Suppressor macrophage treated with lipopolysaccharide for 4 hours (primary cell): ENCODE measurements at regions not wholly inside any gene's neighbourhood (a gene's known extent, or its start where the extent isn't known, plus 50 kb on each side); places are given as distances from the start of the nearest gene placed in this dataset.

Experiments used
- DNase-seq: peaks from one replicate; pipeline ENCODE4 v3.0.0-alpha.2; 2020

DNA sequence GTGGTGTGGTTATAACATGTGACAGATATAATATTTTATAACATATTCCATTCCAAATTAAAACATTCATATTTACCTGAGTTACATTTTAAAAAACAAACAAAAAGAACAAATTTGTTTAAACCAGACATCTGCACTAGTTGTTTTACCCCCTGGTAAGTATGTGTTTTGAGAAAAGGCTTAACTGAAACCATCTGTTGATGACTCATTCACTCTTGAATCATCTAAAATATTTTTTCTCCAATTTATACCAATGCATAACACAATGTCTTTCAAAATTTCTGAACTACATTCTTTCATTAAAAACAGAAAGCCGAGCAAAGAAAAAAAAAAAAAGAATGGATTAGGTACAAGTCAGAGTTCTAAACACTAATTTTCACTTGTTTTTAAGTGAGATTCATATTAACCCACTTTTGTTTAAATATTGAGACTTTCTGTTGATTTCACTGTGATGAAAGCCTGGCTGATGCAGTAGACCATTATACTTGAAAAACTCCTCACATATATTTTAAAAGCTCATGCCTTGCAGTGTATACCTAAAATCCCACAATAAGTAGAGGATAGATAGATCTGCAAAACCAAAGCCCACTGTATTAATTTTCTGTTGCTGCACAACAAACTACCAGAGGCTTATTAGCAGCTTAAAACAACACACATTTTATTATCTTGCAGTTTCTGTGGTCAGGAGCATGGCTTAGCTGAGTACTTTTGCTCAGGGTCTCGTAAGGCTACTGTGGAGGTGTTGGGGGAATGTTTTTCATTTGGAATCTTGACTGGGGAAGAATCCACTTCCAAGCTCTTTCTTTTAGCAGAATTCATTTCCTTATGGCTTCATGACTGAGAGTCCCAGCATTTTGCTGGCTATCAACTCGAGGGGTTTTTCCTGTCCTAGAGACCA, 221.5 kb downstream of the PCDH18 start:
- DNase-seq, result no peak

DNA sequence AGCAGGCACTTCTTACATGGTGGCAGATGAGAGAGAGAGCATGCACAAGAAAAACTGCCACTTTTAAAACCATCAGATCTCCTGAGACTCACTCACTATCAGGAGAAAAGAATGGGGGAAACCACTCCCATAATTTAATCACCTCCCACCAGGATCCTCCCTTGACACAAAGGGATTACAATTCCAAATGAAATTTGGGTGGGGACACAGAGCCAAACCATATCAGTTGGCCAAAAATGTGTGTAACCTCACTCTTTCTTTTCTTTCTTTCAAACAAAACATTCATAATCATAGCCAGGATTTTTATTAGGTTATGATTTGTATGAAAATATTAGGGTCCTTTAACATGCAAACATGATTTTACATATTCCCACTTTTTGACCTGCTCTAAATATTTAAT, 222.1 kb downstream of the PCDH18 start:
- DNase-seq, result no peak

DNA sequence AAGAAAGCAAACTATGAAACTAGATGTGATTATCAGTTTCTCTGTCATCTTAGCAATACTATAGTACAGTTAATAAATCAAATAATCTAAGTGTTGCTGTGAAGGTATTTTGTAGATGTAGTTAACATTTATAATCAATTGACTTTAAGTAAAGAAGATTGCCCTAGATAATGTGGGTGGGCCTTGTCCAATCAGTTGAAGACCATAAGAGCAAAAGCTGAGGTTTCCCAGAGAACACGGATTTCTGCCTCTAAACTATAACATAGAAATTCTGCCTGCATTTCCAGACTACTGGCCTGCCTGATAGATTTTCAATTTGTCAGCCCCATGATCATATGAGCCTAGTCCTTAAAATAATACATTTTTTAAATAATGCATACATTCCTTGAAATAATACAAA, 222.9 kb downstream of the PCDH18 start:
- DNase-seq, result no peak

DNA sequence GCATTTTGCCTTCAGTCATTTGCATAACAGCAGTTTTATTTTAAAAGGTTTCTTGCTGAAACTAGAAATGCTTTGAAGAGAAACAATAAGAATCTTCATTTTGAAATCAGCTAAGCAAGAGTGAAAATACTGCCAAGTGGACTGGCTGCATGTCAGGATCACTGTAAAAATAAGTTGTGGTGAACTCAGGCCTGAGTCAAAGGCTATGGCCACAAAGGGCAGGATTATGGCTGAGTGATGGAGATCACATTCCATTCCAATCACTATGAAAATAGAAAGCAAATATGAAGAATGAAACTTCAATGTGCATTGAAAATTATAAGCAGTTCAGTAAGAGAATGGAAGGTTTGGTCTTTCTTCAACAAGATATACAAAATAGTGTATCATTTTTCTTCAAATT, 224.5 kb downstream of the PCDH18 start:
- DNase-seq, result no peak

DNA sequence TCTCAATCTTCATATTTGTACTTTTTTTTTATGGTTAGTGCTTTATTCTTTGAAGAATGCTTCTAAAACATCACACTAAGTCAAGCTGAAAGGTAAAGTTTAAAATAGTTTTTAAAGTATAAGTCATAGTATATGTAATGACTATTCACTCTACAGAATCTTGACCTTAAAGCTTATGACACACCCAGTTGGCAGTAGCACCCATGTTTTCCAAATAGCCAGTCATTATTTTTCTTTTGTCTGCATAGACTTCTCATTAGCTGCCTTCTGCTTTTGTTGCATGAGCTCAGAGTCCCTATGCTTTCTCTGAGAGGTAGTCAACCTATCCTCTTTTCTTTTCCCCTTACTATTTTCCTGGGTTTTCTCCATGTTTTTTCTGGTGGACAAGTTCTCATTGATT, 231.5 kb downstream of the PCDH18 start:
- no peak for DNase-seq

DNA sequence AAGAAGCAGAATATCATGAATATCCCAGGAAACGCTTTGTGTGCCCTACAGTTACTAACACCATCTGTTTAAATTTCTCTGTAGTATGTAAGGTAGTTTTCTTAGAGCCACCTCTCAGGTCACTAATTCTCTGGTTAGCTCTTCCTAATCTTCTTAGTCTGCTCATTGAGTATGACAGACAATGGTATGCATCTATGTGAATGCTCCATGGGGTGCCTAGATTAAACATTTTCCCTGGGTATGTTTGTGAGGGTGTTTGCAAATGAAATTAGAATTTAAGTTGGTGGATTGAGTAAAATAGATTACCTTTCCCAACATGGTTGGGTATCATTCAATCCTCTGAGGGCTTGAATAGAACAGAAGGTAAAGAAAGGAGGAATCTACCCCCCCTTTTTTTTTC, 233.0 kb downstream of the PCDH18 start:
- no peak for DNase-seq

DNA sequence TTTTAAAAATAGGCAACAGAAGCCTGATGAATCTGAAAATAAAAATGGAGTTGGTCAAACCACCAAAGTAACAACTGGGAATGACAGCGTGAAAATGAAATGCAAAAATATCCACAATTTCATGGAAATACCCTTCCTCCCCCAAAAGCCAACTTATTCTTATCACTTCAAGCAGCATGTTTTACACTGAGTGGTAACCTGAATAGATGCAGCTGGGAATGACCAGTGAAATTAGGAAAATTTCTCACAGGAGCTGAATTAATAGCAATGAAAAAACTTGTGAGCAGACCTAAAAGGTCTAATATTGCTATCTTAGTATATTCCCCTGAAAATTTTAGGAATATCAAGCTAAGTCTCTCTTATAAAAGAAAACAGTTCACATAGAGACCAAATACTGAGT, 239.0 kb downstream of the PCDH18 start:
- no peak for DNase-seq

DNA sequence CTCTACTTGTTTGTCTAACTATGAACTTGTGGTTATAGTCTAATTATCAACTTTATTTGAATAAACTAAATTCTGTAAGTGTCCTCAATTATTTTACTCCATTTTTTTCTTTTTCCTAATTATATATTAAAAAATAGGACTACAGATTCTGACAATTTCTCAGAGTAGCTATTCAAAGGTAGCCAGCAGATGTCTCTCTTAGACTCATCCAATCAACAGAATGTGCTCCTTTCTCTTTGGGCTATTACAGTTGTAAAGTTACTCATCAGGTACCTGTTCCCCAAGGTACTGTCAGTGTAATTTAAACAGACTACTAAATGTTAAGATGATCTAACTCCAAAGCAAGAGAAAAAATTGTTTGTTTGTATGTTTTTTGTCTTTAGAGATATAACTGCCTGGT, 248.6 kb downstream of the PCDH18 start:
- no peak for DNase-seq

DNA sequence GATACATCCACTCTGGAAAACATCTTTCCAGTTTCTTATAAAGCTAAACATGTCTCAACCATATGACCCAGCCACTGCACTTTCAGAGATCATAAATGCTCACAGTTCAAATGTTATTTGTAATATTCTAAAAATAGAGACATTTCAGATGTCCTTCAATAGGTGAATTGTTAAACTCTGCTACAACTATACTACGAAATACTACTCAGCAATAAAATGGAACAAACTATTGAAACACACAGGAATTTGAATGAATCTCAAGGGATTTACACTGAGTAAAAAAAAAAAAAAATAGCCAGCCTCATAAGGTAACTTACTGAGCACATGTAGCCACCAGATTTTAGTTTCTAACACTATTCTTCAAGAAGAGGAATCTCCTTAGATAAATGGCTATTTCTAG, 253.9 kb downstream of the PCDH18 start:
- no peak for DNase-seq

DNA sequence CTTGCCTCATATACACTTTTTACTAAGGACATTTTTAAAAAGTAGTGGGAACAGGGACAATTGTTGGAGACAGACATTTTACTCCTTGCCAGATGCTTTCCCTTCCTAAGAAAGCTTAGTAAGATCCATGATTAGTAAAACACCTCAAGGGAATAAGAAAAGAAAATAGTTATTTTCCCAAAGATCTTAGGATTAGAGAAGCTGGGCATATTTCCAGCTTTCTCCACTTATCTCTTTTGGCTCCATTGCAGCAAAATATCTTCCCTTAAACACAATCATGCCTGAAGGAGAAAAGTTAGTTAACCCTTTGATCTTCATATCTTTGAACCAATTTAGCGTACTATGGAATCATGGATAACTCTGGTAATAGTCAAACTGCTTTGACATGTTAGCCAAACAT, 257.9 kb downstream of the PCDH18 start:
- DNase-seq, result no peak

DNA sequence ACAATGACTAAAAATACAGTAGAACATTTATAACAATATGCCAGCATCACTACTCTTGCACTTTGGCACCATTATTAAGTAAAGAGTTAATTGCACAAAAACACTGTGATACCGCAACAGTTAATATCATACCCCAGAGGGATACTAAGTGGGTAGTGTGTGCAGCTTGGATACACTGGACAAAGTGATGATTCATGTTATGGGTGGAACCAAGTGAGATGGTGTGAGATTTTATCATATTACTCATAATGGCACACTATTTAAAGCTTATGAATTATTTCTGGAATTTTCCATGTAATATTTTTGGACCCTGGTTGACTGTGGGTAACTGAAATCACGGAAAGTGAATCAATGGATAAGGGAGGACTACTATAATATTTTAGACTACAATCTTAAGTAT, 265.3 kb downstream of the PCDH18 start:
- no peak for DNase-seq

DNA sequence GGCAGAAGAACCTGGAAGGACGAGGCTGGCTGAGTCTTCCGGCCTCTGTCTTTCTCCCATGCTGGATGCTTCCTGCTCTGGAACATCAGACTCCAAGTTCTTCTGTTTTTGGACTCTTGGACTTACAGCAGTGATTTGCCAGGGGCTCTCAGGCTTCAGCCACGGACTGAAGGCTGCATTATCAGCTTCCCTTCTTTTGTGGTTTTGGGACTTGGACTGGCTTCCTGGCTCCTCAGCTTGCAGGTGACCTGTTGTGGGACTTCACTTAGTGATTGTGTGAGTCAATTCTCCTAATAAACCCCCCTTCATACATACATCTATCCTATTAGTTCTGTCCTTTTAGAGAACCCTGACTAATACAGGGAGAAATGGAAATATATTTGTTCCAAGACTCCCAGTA, 265.8 kb downstream of the PCDH18 start:
- DNase-seq, result no peak

DNA sequence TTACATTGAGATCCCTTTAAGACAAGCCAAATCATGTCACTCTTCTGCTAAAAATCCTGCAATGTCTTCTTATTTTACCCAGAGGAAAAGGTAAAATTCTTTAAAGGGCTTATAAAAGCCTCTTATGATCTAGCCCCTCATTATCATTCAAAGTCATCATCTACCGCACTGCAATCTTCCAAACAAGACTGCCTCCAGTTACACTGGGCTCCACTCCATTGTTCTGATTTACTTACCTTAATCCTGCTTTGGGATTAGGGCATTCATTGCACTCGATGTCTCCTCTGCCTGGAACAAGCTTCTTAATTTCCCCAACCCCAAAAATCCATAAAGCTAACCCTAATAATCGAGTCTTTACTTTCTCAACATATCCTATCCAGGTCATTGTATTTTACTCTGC, 269.1 kb downstream of the PCDH18 start:
- no peak for DNase-seq

DNA sequence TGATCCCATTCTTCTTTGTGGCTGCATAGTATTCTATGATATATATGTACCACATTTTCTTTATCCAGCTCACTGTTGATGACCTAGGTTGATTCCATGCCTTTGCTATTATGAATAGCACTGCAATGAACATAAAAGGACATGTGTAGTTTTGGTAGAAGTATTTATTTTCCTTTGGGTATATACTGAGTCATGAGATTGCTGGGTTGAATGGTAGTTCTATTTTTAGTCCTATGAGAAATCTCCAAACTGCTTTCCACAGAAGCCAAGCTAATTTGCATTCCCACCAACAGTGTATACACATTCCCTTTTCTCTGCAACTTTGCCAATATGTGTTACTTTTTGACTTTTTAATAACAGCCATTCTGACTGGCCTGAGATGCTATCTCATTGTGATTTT, 278.3 kb downstream of the PCDH18 start:
- DNase-seq, result no peak

DNA sequence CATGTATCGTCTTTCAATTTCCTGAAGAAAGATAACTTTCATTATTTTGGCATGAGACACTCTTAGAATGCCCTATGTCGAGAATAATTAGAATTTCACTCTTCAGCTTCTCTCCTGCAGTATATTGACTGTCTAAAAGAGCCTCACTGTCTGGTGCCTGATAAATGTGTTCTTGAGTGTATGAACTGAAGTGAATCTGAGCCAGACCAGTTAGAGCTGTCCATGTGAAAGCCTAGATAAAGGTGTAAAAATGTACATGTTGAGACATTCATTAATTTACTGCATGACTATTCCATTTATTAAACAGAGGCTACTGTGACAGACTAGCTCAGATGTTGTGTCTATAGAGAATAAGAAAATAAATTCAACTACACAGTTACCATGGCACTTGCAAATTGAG, 283.2 kb downstream of the PCDH18 start:
- no peak for DNase-seq

DNA sequence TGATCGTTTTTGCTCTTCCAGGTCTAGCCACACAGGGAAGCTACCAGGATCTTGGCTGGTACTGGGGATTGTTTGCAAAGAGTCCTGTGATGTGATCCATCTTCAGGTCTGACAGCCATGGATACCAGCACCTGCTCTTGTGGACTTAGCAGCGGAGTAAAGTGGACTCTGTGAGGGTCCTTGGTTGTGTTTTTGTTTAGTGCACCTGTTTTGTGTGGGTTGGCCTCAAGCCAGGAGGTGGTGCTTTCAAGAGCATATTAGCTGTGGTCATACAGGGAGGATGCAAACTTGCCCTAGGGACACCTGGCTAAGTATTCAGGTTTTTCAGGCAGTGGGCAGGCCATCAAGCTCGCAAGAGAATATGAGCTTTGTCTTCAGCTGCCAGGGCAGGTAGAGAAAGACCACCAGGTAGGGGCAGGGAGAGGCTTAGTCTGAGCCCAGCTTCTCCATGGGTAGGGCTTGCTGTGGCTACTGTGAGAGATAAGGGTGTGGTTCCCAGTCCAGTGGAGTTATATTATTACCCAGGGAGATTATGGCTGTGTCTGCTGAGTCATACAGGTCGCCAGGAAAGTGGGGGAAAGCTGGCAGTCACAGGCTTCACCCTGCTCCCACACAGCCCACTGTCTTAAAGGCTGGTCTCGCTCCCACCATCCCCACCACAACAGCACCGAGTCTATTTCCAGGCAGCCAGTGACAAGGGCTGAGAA, 293.7 kb downstream of the PCDH18 start:
- DNase-seq, result no peak

DNA sequence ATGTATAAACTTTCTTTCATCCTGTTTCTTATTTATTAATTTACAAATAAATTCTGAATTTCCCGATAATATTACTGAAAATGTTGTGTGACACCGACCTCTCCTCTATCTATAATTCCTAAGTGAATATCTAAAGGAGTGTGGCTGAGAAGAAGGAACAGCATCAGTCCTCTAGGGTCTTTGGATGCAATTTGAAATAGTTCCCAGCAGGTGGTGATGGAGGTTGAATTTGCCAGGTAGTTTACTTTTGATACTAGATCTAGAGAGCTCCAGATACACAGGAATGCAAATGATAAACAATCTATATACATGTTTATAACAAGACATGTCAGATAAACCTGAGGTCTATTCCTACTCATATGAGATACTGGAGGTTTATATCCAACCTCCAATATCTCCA, 305.4 kb downstream of the PCDH18 start:
- DNase-seq, result no peak

DNA sequence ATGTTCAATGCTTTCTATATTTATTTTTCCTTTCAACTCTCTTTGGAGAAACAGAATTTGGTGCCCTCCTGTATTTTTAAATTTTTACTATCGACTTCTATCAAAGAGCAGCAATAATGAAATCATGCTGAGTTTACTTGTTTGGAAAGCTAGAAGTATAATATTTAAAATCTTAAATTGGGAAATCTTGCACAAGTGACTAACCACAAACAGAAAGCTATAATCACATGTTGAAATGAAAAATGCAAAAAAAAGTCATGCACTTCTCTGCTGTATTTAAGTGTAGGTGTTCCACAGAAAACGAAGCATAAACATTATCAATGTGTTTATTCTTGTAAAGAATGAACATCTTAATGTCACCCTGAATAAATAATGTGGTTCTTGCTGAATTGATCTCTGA, 306.1 kb downstream of the PCDH18 start:
- no peak for DNase-seq

DNA sequence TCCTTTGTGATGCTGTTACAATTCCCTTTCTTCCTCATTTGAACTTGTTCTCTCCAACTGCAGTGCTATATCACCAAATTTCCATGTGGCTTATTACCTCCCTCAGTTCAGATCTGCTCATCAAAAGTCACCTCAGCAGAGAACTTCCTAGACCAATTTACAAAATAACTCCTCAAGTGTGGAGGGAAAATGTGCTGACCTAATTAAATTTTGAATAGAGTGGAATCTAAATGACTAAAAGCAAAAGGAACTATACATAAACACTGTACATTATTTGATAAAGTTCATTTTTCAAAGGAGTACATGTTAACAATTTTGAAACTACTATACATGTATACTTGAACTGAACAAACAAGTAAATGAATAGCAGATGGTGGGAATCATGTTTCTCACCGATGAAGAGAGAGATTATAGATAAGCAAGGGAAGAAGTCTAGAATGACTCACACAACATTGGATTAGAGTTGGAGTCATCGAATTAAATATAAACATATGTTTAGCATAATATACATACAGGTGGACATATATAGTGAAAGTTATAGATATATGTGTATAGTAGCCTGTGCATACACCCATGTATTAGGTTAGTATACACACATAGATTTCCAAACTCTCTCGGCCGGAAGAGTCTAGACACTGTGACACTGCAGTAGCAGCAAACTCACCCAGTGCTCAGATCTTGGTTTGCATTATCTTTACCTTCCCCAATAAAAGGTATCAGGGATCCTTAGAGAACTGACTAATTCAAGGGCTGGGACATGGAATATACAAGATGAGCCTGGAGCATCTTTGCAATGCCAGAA, 318.7 kb downstream of the PCDH18 start:
- no peak for DNase-seq

DNA sequence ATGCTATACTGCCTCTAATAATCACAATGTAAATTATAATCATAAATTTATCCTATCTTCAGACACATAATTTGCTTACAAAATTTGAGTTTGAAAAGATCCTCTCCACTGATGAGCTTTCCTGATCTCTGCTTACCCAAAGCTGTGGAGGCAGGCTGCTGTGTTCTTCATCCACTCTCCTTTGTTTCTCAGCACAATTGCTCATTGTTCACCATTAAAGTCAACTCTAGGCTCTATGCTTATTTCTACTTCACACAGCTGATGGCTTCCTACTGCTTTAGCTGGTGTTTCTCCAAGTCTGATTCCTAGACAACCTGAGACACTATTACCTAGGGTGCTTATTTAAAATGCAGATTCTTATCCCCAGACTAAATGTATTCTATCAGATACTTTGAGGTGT, 319.7 kb downstream of the PCDH18 start:
- no peak for DNase-seq

DNA sequence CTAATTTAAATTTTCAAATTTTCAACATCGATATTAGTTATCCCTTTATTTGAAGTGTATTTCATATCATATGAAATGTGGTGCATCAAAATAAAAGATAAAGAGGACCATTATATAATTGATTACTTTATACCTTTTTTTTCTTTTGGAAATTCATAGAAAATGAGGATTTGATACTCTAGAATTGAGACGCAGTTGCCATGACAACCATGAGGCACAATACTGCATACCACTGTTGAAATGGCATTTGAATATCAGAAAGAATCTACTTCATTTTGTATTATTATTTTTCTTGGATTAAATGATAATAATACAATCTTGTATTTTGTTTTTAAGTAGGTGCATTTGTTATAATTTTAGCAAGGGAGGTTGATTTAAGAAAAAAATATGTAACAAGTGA, 323.1 kb downstream of the PCDH18 start:
- DNase-seq, result no peak

DNA sequence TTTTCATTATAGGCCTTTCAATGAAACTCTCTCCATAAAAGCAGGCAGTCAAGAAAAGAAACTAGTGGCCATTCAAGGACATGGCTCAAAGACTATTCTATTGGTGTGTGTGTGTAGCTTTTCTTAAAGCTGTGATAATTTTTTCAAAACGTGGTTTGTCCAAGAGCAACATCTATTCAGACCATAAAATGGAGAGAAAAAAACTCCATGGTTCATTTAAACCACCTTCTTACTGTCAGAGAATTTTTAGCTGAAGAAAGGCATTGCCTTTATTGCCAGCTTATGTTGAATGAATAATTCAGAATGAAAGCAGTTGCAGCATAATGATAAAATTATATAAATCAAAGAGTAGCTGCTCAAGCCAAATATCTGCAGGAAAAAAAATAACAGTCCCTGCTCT, 325.5 kb downstream of the PCDH18 start:
- DNase-seq, result no peak

DNA sequence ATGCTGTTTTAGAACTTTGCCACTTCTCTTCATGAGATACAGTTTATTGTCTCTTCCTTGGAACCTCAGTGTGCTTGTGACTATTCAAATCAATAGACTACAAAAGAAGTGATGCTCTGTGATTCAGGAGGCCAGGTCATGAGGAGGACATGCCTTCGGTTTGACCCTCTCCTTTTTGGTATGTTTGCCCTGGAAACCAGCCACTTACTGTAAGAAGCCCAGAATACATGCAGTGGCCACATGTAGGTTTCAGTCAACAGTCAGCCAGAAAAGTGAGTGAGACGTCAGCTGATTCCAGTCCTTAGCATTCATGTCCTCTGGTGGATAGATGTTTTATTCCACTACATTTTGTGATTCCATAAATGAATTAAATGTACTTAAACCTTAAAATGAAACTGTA, 328.7 kb downstream of the PCDH18 start:
- DNase-seq, result no peak

DNA sequence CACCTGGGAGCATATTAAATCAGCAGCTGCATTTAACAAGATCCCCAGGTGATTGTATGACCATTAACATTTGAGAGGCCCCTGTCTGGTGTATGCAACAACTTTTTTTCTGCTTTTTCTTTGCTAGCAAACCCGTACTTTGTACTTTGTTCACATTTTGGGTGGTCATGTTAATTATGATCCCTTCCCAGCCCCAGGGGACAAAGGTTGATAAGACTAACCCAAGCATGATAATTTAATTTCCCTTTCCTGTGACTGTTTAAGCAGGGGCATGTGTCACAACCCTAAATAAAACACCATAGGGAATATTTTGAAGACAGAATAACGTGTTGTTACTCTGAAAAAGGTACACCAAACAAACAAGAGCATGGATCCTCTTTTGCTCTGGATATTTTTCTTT, 332.0 kb downstream of the PCDH18 start:
- no peak for DNase-seq
